HG03045 (cell line): ENCODE measurements at regions not wholly inside any gene's neighbourhood (a gene's known extent, or its start where the extent isn't known, plus 50 kb on each side); places are given as distances from the start of the nearest gene placed in this dataset.

Source experiments
- ATAC-seq: cut with Tn5 transposase; IDR thresholded peaks from one replicate; pipeline ENCODE4 v1.9.1; 2021; ENCODE audit warnings: mild to moderate bottlenecking, moderate library complexity; ENCODE audit not compliant: unreplicated experiment

DNA sequence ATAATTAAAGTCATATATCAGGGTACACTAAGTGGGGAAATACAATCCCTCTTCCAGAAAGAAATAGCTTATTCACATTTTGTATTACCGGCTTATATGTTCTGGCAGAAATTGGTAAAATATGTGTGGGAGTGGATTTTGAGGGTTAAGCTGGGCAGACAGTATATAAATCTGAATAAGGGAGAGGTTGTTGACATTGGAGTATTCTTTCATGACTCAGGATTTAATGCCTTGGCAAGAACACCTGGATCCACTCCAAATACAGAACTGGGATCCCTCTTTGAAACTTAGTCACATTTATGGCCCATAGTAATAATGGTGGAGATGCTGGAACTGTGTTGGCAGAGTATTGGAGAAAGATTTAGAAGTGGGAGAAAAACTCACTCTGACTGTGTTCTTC, 54.3 kb upstream of the TET2 start:
- ATAC-seq: no peak

DNA sequence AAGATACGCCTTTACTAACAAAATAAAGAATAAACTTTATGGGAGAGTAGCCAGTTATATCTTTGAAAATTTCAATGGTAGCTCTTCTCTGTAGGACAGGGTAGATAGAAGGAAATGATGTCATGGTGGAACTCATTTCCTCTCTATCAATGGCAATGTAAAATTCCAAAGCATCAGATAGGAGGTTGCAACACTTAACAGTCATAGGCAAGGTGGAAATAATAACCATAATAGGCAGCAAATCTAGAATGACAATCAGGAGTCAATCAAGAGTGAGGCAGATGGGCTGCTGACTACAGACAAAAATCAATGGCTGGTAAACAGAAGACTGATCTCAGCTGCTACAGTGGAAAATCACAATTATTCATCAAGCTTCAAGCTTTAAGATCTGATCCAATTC, 53.9 kb upstream of the TET2 start:
- ATAC-seq: no peak

DNA sequence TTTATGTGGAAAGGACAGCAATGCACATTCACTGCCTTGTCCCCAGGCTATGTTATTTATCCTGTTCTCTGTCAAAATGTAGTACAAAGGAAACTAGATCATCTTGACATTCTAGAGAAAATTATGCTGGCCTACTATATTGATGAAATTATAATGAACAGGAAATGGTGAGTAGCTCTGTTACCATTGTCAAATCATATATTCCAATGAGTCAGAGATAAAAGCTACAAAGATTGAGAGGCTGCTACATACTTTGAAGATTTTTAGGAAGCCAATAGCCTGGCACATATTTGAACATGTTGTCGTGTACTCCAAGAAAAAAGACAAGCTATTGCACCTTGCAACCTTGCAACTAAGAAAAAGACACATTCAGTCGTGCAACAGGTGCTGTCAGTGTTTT, 52.7 kb upstream of the TET2 start:
- ATAC-seq: no peak
